ENCODE measurements at regions not wholly inside any gene's neighbourhood (a gene's known extent, or its start where the extent isn't known, plus 50 kb on each side); places are given as distances from the start of the nearest gene placed in this dataset.

- TF ChIP-seq CTCF (IDR thresholded peaks at IDR 0.05) (no peak), ZFX (IDR thresholded peaks at IDR 0.05; ENCODE audit: borderline replicate concordance) (no peak)
Observed at GRCh38 chr14:62097824-62098223, 335.6 kb downstream of the SNAPC1 start.

DNA sequence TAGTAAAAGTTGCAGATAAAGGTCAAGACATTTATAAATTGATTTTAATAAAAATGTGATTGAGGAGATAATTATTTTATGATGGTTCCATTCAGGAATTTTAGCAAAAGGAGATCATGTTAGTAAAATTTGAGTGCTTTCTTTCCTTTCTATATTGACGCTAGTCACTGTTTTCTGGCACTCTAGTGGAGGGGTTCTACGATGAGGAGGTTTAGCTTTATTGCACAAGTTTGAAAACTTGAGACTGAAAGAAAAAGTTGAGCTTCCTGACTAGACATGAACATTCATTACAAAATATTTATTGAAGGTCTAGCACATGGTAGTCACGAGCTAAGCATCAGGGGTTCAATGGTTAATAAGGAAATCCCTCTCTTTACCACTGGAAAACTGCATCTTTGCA is 336.1 kb downstream of the SNAPC1 start:
- no peak for TF ChIP-seq ZFX (IDR thresholded peaks at IDR 0.05; ENCODE audit: borderline replicate concordance)
- no peak for TF ChIP-seq CTCF (IDR thresholded peaks at IDR 0.05)
- no peak overlapping the region for H3K27ac ChIP-seq

More at GRCh38 chr14:62097824-62098223, 335.6 kb downstream of the SNAPC1 start:
- no peak overlapping the region for H3K27ac ChIP-seq

GRCh38 chr14:62099091-62099490 is 336.9 kb downstream of the SNAPC1 start:
- H3K27ac ChIP-seq: no peak overlapping the region

GRCh38 chr14:62101189-62101588 is 339.0 kb downstream of the SNAPC1 start:
- TF ChIP-seq CTCF (IDR thresholded peaks at IDR 0.05): no peak
- no peak for TF ChIP-seq ZFX (IDR thresholded peaks at IDR 0.05; ENCODE audit: borderline replicate concordance)
- no peak overlapping the region for H3K27ac ChIP-seq

More at GRCh38 chr14:62099091-62099490, 336.9 kb downstream of the SNAPC1 start:
- TF ChIP-seq ZFX (IDR thresholded peaks at IDR 0.05; ENCODE audit: borderline replicate concordance) (no peak), CTCF (IDR thresholded peaks at IDR 0.05) (no peak)

GRCh38 chr14:62101673-62102348 is 339.6 kb downstream of the SNAPC1 start:
- no peak overlapping the region for H3K27ac ChIP-seq
- TF ChIP-seq CTCF (IDR thresholded peaks at IDR 0.05): no peak
- no peak for TF ChIP-seq ZFX (IDR thresholded peaks at IDR 0.05; ENCODE audit: borderline replicate concordance)

DNA sequence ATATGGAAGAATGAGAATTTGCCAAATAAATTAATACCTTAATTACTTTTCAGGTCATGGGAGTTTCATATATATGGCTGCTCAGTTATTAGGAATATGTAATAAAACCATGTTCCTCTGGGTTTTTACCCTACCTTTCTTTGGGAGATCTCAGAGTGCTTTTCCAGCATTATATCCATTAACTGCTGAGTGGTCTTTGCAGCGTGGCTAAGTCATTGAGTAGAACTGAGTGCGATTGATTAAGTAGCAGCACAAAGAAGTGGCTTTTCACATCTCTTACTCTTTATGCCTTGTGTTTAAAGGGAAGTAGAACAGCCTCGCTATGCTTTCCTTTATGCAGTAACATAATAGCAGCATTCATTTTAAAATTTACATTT is 340.1 kb downstream of the SNAPC1 start:
- no peak overlapping the region for H3K27ac ChIP-seq
- TF ChIP-seq ZFX (IDR thresholded peaks at IDR 0.05; ENCODE audit: borderline replicate concordance) (no peak), CTCF (IDR thresholded peaks at IDR 0.05) (no peak)

DNA sequence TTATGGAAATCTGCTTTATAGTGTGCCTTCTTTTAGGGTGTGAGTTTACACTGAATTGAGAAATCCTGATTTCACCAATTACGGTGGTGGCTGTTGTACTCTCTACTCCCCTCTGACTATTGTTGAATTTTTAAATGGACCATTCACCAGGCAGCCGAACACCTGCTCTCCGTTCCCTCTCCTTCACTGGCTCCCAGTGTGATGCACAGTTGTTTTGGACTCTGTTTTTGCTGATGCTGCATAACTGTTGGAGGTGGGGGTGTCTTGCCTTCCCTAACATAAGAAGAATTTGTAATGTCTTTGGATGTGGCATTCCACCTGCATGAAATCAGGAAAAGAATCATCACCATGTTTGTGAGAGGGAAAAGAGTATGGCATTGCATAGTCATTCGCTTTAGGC is 341.2 kb downstream of the SNAPC1 start:
- no peak overlapping the region for H3K27ac ChIP-seq
- TF ChIP-seq ZFX (IDR thresholded peaks at IDR 0.05; ENCODE audit: borderline replicate concordance) (no peak), CTCF (IDR thresholded peaks at IDR 0.05) (no peak)

Data from 22Rv1 (cell line).